CD4-positive, alpha-beta T cell treated with Interleukin-15 for 1 hour (primary cell): ENCODE measurements at regions not wholly inside any gene's neighbourhood (a gene's known extent, or its start where the extent isn't known, plus 50 kb on each side); places are given as distances from the start of the nearest gene placed in this dataset.

ENCODE experiments used
- DNase-seq: peaks from one replicate; pipeline ENCODE4 v3.0.0-alpha.2; 2020

DNA sequence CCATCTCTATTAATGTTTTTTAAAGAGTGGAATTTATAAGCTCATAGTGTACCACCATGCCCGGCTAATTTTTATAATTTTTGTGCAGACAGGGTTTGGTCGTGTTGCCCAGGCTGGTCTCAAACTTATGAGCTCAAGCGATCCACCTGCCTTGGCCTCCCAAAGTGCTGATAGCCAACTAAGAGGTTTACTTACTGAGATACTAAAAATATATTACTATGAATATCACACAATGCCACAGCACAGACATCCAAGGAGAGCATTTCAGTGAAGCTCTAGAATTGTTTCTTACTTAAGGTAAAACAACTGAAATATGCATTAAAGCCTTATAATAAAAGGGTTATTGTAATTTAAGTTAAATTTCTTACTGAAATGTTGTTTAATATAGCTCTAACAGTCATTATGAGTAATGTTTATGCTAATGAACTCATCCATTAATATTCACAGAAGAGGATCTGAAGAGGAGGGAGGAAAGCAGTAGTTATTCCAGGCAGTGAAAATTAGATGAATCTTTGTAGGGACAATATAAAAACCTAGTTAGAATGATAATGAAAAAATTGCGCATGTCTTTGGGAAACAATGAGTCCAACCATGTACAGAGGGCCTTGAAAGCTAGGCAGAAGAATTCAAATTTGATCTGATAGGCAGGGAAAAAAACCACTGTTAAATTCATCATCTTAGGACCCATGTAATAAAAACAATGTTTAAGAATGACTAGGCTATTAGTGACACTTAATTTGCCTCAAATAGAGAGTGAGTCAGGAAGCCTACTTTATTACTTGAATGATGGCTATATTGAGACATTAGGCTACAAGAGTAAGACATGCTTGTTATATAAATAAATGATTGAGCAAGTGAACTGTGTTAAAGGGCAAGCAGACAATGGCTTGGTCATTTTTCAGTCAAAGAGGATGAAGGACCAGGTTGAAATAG lies 99.2 kb downstream of the SLC41A2 start:
- DNase-seq: no peak

DNA sequence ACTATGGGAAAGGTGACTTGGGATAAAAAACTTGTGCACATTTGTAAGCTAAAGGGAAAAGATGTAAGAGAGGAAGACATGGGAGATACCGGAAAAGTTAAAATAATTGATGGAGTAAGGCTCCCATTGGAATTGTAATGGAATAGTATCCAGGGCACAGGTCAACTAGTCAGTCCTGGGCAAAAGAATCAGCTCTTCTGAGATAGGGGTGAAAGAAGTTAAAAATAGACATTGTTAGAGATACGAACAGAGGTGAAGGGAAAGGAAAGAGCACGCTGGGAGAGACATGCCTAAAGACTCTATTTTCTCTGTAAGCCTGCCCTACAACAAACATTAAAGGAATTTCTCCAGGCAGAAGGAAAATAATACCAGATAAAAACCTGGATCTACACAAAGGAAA lies 101.6 kb downstream of the SLC41A2 start:
- DNase-seq: no peak

DNA sequence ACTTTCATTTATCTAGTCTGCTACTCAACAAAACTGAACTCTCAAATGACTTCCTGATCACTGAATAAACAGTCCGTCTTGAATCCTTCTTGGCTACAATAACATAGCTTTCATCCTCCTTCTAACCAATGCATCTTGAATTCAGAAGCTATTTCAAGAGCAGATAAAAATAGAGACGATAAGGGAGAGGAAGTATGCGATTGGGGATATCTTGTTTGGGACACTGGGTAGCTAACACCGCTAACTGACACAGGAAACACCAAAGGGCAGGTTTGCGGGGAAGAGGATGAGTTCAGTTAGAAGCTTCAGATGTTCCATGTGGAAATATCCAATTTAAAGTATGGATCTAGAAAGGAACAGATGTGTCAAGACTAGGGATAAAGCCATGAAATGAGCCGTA lies 102.5 kb downstream of the SLC41A2 start:
- no peak for DNase-seq

DNA sequence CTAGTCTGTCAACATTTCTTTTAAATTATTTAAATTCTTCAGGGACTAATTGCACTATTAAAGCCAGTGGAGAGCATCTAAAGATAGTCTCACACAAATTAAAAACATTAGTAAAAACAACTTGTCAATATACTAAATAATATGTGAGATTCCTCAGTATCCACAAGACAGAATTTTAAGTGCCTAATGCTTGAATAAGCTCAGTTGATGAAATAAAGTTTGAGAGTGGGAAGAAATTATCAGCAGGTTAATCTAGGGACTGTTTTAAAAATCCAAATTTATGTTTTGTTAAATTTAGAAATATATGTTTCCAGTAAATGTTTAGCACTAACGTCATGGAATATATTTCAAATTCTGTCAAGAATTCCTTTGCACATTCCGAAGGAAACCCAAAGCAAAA lies 105.2 kb downstream of the SLC41A2 start:
- no peak for DNase-seq

DNA sequence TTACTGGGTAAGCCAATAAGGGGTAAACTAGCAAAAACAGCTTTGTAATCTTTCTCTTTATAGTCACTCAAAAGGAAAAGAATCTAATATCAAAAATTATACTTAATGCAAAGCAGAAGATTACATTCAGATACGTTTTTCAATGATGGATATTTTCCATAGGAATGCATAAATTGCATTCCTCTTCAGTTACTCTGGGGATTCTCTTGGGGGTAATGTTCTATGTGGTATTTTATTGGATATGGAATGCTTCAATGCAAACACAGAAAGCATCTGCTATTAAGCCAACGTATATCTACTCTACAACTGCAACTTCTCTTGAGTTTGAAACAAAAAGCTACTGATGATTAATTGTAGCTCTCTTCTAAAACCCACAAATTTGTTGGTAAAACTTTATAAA lies 106.0 kb downstream of the SLC41A2 start:
- no peak for DNase-seq

DNA sequence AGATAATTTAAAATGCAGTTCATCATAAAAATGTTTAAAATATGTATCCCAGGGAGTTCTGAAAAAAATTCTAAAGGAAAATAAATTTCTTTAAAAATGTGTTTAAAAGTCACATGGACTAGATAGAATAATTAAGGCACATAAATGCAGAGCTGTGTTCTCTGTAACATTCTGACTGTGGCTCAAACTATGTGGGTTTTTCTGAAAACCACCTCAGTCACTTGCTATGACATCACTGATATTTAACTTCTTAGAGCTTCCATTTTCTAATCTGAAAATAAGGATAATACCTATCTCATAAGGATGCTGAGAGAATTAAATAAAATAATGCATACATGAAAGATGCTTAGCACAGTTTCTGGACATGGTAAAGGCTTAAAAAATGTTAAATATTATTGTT lies 107.3 kb downstream of the SLC41A2 start:
- DNase-seq: no peak

DNA sequence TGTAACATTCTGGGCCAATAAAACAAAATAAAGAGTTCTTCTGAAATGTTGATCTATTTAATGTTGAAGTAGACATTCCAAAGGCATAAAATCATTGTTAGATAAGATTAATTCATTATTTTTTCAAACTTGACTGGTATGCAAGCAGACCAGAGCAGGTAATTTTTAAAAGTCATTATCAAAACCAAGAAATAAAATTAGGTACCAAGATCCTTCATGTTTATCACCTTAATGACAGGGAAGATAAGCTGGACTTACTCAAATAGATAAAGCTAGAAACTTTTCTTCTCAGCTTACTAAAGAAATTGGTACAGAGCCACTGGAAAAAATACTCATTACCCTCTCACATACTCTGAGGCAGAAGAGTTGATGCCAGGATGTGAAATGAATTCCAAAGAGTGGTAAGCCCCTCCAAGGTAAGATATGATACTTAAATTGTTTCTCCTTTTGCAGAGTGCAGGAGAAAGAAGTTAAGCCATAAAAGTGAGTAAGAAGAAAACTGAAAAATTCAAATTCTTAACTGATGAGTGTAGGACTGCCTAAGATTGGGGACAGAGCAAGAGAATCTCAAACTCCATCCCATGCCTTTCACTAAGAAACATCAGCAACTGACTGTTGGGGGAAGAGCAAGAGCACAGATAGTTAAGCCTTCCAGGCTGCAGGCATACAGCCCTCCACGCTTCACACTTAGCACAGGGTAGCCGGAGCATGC lies 111.9 kb downstream of the SLC41A2 start:
- DNase-seq: no peak

DNA sequence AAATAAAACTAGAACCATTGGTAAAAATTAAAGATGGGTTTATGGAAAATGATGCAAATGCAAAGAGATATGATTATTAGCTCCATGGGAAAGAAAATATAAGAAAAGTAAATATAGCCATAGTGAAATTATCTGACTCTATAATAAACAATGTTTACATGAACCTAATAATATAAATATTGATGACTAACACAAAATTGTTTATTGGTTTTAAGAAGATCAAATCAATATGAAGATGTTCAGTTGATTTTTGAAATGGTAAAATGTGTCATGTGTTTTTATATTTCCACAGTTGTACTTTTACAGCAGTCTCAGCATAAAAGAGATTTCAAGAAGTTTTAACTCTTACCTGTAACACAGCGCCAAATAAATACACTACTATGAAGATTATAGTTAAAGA lies 114.0 kb downstream of the SLC41A2 start:
- DNase-seq: no peak

DNA sequence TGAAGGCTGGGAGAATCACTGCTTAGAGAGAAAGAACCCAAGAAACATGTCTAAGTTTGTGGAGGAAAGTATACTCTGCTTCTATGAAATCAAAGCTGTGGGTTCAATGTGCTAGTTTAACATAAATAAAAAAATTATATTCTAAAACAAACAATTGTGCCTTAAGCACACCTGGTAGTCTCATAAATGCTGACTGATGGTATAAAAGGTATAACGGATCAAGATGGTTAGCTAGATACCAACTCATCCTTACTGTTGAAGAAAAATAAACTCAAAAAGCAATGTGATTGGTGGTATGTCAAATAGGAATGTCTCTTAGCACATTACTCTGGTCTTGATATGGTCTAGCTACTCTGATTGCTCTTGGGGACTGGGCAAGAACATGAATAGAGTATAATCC lies 117.8 kb downstream of the SLC41A2 start:
- DNase-seq: no peak

DNA sequence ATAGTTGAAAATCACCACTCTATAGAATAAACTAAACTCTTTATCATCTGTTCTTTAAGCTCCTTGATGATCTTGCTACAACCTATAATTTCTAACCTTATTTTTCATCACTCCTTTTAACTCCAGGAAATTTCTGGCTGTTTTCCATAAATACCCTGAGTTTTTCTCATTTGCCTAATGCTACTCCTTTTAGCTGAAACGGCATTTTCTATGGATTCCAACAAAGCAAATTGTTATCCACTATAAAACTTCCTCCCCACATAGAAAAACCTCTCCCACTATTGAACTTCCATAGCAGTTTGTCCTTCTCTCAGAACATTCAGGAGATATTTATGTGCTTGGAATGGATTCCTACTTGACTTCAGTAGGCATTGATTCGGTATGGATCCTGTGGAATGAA lies 122.8 kb downstream of the SLC41A2 start:
- no peak for DNase-seq

DNA sequence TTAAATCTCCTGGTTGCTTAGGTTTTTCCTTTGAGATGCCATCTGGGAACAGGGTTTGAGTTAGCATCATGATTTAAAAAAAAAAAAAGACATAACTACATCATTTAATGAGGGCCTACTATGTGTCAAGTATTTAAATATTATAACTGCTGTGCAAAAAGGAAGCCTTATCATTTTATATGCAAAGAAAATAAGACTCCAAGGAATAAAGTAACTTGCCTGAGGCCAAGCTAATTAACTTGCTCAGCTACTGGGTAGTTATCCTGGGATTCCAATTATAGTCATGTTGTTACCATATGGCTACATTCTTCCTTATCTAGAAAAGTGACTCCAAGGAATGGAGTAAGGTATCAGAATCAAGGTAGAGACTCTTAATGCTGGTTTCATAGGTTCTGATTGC lies 123.5 kb downstream of the SLC41A2 start:
- DNase-seq: no peak

DNA sequence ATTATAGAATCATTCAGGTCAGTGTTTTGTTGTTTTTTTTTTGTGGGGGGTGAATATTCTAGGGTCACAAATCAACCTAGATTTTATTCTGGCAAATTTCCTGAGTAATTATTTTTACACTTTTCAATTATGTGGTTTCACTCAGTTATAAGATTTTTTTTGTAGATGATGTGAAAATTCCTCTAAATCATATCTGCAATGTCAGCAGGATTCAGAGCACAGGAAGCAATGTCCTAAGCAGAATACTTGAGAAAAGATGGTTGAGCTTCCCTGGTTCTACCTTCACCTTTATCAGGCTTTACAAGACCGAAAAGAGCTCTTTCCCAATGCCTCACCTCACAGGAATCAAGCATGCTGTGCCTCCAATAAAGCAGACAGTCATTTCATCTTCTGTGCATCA lies 124.3 kb downstream of the SLC41A2 start:
- DNase-seq: no peak

DNA sequence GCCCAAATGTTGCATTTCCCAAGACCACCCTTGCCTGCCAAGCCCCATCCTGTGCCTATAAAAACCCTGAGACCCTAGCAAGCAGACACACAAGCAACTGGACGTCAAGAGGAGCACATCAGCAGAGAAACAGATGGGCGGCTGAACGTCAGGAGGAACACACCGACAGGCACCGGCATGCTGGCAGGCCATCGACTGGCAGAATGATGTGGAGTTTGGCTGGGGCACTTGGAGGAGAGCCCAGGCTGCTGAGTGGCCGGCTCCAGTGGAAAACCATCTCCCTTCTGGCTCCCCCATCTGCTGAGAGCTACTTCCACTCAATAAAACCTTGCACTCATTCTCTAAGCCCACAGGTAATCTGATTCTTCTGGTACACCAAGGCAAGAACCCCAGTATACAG lies 130.1 kb downstream of the SLC41A2 start:
- DNase-seq: no peak

DNA sequence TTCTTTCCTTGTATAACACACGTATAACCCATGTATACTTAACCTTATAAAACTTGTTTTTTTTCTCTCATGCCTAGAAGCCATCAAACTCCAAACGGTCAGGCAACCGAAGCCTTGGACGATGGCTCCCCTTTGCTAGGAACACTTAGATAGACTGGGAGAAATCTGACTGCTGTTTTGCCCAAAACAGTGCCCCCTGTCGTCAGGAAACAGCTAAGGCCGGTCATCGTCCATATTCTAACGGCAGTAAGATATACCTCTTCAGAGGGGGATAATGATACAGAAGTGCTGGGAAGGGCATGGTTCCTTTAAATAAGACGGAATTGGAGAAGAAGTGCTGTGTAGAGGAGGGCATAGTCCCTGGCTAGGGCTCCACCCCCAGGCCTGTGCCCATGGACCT lies 130.5 kb downstream of the SLC41A2 start:
- DNase-seq: no peak

DNA sequence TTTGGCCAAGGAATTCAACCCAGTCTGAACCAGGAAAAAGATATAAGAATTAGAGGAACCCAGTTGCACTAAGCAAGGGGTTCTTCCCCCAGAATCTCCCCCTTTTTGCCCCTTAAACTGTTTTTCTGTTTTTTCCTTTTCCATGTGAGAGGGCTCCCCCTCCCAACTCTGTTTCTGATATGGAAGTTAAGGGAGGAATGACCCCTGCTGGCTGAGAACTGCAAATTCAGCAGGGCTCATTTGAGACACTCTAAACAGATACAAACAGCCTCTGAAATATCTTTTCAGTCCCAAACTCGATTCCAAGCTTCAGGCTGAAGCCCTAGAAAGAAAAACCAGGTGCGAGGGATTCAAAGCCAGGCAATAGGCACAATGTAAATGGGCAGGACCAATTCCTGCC lies 132.7 kb downstream of the SLC41A2 start:
- DNase-seq: no peak

DNA sequence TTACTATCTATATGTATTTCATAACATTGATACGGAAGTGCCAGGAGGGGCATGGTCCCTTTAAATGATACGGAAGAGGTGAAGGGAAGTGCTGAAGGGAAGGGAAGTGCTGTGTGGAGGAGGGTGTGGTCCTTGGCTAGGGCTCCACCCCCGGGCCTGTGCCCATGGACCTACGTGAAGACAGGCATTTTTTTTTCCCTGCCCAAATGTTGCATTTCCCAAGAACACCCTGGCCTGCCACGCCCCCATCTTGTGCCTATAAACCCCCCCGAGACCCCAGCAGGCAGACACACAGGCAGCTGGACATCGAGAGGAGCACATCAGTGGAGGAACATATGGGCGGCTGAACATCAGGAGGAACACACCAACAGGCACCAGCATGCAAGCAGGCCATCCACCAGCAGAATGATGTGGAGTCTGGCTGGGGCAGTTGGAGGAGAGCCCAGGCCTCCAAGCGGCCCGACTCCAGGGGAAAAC lies 134.1 kb downstream of the SLC41A2 start:
- DNase-seq: peak; percentile 53

DNA sequence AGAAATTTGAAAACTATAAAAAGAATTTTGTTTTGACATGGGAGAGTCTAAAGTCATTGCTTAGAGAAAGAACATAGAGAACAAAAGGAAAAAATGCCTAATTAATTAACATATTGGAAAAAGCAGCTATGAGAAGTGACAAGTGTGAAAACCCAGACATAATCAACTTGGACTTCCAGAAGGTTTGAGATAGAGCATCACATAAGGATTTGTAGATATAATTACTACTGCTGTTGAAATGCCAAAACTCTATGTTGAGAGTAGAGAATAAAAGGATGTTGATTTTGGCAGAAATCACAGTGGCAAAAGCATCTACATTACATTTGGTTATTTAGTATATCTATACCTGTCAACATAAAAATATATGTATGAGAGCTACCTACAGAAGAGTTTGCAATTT lies 135.1 kb downstream of the SLC41A2 start:
- no peak for DNase-seq

DNA sequence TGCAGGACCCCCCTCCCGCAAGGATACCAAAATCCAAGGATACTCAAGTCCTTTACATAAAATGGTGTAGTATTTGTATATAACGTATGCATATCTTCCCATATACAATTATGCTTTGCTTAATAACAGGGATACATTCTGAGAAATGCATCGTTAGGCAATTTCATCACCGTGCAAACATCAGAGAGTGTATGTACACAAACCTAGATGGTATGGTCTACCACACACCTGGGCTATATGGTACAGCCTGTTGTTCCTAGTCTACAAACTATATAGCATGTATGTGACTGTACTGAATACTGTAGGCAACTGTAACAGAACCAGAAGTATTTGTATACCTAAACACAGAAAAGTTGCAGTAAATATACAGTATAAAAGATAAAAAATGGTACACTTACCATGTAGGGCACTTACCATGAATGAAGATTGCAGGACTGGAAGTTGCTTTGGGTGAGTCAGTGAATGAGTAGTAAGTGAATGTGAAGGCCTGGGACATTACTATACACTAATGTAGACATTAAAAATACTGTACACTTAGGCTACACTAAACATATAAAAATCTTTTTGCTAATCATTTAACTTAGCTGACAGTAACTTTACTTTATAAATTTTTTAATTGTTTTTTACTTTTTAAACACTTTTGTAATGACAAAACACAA lies 141.1 kb downstream of the SLC41A2 start:
- DNase-seq: no peak

DNA sequence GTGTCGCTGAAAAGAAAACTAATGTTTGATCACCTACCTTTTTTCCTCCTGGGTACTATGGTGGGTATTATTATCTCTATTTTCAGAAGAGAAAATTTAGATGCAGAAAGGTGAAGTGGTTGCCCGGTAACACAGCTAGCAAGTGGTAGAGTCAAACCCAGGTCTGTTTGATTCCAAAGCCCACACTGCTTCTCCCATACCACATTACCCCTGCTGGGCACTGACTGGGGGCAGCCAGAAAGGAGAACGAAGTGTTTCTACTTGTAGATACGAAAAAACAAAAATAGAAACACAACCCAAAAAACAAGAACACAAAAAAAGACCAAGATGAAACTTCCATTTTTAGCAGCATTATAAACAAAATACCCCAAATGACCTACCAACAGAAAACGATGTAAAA lies 142.2 kb downstream of the SLC41A2 start:
- DNase-seq: no peak

DNA sequence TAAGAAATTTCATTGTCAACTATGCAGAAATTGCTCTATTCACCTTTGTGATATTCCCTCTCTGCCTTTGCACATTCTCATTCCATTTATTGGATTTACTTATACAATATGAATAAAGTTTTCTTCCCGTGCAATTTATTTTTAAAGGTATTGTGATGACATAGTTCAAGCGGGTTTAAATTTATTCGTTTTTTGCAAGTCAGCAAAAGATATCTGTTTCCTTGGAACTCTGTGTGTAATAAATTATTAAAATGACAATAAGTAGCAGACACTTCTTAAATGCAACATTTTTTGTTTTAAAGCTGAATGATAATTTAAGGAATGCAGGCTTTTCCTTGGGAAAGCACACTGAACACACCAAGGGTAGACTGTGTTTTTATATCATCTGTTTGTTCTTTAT lies 143.1 kb downstream of the SLC41A2 start:
- DNase-seq: no peak
